GM18519 (cell line): ENCODE measurements at regions not wholly inside any gene's neighbourhood (a gene's known extent, or its start where the extent isn't known, plus 50 kb on each side); places are given as distances from the start of the nearest gene placed in this dataset.

Experiments
- ATAC-seq: cut with Tn5 transposase; IDR thresholded peaks from one replicate; pipeline ENCODE4 v1.9.1; 2021; ENCODE audit warnings: mild to moderate bottlenecking, moderate library complexity; ENCODE audit not compliant: unreplicated experiment, low FRiP score

DNA sequence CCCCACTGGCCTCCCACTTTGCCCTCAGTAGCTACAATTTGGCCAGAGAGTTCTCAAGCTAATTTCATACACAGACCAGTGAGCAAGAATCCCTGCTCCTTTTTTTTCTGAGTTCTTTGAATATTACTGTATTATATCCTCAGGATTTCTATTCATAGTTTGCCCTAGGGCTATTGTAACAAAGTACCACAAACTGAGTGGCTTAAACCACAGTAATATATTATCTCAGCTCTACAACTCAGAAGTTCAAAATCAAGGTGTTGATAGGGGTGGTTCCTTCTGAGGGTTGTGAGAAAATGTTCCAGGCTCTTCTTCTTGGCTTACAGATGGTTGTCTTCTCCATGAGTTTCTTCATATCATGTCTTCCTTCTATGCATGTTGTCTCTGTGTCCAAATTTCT lies 289.4 kb upstream of the ESRRG start:
- ATAC-seq, result no peak

DNA sequence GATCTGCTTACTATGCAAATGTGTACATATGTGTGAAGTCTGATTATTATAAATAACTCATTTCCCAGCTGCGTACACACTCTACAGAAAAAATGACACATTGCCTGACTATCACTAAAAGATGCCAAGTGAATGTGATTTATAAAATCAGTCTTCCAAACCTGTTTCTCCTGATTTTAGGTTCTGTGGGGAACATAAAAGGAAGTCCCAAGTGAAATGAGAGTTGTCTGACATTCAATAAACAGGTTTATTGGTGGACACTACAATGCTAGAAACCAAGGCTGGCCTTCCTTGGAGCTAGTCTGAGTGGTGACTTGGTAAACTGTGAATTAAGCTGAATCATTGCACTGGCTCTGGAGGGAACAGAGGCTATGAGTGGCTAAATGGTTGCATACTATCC lies 287.9 kb upstream of the ESRRG start:
- no peak for ATAC-seq

DNA sequence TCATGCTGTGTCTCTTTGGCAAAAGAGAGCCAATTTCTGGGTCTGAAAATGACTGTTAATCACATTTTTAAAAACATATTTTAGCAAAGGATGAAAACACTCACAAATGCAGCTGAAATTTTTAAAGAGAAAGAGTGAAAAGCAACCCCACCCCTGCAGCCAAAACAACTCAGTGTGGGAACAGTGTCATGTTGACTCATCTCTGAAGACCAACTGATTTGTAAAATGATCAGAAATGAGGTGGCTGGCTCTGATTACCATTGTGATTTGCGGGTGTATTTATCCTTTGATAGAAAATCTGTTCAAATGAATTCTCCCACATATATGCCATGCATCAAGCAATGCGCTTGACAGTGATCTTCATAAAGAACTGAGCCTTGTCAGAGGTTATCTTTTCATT lies 287.0 kb upstream of the ESRRG start:
- ATAC-seq, result no peak

DNA sequence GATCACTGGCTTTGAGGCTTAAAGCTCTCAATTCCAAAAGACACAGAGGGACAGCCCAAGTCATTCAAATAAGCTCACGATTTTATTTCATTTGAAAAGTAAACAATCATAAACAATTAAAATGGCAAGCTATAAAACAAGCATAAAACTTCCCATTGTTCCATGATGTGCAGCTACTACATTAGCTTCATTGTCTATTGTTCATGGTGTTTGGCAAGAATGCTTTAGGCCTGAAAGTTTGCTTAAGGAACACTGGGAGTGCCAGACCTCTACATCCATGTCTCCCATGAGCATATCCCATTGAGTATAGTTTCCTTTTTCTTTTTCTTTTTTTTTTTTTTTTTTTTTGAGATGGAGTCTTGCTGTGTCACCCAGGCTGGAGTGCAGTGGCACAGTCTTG lies 286.1 kb upstream of the ESRRG start:
- no peak for ATAC-seq

DNA sequence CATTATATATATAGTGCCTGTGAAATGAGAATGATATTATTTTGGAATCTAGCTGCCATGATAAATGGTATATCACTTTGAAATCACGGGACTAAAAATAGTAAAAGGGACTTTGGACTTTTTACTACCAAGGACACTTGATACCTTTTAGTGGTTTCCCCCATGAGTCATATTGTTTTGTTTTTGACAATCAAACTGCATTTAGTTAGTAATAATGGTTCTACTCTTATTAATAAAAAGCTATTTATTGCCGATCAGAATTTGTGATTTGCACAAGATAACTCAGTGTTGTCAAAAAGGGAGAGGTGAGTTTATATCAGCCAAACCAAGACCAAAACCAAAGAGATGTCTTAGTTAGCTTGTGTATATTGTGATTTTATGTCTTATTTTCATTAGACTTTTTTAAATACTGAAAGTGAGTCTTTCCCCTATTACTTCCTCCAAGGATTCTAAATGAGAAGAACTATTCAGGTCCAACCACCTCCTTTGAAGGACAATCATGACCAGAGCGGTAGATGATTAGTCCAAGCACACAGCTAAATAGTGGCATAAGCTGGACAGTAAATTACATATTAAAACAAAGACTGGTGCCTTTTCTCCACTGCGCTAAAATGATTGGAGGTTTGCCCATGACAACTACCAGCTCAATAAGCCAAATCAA lies 281.7 kb upstream of the ESRRG start:
- ATAC-seq, result no peak

DNA sequence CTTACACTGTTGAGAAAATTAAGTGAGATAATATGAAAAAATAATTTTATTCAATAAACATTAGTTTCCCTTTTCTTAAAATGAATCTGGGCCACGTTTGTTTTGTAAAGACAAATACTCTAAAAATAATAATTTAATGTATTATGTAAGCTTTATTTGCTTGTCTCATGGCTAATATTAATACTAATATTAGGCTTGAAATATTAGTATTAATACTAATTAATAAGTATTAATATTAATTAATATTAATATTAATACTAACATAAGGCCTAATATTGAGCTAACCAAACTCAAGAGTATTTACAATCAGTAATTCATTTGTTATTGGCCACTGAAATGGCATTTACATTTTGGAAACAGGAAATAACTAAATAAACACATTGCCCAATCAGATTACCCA lies 280.1 kb upstream of the ESRRG start:
- no peak for ATAC-seq

DNA sequence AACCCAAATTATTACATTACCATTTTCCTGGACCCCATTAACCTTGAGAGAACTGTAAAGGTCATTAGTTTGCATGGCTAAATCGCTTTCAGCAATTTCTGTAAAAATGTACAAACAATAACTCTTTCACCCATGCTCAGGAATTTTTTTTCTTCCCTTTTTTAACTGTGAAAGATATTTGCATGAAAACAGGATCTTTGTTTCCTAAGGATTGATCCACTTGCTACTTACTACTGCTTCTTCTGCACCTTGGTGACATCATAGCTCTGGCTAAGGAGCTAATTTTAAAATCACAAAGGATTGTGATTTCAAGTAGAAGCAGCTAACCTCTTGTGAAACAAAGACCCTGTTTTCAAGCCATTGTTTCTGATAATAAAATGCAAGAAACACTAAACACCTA lies 274.6 kb upstream of the ESRRG start:
- no peak for ATAC-seq

DNA sequence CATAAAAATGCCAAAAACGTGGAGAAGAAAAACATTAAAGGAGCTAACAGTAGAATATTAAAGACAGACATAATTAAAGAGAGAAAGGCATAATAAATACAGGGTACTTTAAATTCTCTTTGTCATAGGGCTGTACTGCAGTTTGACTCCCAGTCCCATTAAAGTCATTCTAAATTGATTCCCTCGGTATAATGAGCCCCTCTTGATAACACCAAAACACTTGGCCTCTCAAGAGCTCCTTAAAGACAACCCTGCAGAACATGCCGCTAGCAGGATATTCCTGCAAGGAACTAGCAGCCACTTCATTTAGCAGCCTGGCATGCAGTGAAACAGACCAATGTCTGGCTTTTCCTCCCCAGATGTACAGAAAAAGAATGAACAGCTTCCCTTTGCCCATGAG lies 273.8 kb upstream of the ESRRG start:
- no peak for ATAC-seq

DNA sequence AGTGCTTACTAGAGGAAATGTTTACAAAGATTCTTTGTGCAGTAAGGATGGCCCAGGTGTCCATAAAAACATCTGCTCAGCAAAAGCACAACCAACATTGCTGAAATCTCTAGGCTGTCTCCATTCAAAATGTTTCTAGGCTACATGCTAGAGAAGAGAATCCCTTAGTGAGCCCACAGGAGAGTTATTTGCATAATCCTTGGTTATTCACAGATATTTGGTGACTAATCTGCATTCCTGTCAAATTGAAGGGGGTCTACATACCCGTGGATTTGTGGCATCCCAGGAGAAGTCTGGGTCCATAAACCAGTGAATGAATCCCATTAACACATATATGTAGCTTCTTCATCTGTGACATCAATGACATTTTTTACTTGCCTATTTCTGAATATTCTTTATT lies 261.3 kb upstream of the ESRRG start:
- ATAC-seq, result no peak

DNA sequence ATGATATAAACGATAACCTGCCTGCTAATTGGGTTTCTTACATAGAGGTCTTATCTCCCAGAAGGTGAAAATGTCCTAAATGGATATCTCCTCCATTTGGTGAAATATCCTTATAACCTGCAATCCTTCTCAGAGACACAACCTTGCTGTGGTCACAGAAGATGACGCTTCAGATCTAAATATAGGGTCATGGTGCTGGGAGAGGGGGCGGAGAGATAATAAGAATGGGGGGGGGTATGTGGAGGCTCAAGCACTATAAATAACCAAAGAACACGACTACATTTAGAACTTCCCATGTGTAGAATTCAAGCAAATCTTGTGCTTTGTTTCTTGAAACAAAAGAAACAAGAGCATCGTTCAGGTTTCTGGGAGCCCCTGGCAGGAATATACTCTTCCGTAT lies 260.6 kb upstream of the ESRRG start:
- ATAC-seq, result no peak

DNA sequence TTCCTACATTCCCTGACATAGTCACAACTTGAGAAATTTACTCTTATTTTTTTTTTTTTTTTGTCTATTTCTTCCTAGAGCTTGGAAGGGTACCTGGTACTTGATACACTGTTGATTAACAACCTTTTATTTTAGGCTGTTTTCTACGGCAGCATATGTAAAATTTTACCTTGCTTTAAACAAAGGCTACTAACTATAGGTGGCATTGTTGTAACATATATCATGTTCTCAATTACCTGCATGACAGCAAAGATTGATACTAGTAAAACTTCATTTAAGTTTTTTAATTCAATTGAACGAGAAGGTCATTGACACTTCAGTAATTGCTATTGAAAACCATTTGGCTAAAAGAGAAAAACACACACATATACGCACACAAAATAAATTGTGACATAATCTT lies 238.3 kb upstream of the ESRRG start:
- no peak for ATAC-seq

DNA sequence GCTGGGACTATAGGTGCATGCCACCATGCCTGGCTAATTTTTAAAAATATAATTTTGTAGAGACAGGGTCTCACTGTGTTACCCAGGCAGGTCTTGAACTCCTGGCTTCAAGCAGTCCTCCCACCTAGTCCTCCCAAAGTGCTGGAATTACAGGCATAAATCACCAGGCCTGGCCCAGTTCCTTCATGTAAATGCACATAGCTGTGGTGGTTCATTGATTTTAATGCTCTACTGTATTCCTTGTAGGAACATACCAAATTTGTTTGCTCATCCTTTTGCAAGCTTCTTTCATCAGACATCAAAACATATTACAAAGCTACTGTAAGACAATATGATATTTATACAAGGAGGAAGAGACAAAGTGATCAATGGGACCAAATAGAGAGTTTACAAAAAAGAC lies 237.5 kb upstream of the ESRRG start:
- ATAC-seq, result no peak

DNA sequence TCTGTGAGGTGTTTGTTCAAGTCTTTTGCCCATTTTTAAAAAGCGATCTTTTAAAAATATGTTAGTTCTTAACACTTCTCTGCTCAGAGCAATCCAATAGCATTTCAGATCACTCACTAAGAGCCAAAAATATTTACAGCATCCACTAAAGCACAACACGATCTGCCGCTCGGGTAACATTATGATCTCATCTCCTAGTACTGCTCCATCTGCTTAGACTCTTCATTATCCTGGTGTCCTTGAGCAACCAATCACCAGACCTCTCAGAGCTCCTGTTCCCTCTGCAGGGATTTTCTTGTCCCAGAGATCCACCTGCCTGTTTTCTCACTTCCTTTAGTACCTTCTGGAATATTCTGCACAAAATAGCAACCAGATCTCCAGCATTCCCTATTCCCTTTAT lies 235.3 kb upstream of the ESRRG start:
- no peak for ATAC-seq

DNA sequence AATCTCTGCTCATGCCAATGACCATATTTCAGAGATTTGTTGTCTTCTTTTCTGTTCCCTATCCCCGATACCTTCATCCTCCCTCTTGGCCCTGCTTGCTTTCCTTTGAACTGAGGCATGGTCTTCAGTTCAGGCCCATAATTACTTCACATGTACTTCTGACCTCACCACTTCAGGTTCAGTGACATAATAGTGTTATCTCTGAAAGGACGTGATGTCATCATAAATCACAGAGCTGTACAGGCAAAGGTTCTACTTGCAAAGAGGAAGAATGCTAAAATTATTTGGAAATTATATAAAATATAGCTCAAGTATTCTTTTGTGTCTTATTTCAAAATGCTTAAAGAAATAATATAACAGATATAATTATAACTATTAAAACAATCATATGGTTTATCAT lies 230.3 kb upstream of the ESRRG start:
- no peak for ATAC-seq

DNA sequence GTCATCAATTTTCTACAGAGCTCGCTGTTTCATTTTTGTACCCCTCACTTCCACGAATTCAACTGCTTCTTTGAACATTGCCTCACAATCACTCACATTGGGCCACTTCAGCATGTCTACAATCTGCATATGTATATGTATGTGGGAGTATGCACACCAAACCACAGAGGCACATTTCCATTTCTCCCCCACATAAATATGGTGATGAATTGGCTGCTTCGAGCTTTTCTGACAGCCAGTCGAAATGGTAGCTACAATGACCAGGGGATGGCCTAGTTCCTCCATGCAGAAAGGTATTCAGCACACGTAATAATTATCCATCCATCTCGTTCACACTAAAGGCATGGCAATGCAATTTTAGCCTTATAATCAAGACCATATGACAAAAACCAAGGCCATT lies 229.6 kb upstream of the ESRRG start:
- no peak for ATAC-seq

DNA sequence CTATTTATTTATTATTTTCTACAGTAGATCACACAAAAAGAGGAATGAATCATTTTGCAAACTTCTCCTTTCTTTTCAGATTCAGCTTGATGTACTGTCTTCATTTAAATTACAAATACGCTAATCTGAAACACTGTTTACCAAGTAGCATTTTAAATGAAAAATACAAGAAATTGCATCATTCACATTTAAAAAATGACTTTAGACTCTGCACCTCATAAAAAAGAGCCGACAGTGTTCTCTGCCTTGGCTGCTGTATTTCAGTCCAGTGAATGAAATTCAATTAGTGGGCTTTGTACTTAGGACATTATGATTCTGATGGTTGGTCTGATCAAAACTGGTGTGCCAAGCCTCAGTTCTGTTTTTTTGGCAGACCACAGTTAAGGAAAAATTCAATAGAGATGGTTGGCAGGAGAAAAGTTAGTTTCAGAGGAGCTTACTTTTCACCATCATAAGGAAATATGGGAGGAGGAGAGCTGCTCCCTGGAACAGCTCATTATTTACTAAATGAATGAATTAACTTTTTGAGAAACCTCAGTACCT lies 222.4 kb upstream of the ESRRG start:
- ATAC-seq, result no peak

DNA sequence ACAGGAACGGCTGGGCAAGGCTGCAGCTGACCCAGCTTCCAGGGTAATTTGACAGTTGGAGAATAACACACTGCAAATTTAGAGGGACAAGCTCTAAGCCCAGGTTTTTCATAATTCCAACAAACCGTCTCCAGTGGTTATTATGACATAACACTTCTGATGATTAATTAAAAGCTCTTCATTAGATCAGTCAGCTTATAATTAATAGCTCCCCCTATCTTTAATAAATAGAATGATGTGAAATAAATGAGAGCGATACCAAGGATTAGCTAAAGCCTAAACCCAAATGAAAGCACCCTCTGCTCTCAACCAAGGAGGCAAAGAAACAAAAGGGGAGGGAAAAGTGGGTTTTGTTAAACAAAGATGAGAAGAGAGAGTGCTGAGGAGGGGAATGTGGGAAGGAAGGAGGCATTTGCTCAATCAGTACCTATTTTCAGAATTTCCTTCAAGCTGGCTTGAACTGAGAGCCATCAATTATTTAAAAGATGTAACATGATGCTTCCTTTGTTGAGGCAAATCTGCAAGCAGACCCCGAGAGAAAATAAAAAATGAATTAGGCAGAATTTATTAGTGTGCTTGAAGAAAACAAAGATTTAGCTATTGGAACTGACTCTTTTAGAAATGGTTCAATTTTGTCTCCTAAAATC lies 221.8 kb upstream of the ESRRG start:
- ATAC-seq, result no peak

DNA sequence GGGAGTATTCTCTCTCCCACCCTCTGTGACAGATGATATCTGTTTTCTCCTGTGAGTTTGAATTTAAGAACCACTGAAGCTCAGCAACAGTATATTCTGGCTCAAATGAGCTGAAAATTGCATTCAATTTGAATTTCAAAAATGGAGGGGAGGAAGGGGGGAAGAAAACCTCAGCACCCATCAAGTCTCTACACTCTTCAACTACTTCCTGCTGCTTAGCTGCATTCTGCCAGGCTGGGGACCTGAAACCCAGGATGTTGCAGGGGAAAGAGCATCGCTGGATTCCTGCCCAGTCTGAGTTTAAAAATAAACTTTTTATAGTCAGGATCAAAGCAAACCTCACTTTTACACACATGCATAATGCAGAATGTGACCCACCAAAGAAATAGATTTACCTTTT lies 214.3 kb upstream of the ESRRG start:
- ATAC-seq, result no peak

DNA sequence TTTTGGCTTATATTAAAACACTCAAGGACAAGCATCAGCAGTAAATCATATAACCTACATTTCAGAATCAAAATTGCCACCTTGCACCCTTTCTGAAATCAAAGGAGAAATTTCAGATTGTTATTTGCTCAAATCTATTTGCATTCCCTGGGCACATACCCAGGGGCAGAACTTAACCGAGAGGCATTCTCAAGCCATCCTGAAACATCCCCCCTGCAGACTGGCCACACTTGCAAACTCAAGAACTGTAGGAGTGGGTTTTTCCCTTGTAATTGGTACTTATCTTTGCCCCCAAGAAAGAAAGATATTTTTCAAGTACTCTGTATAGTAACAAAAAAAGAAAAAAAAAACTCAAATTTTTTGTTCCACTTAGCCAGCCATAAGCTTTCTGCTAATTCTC lies 213.6 kb upstream of the ESRRG start:
- ATAC-seq, result no peak

DNA sequence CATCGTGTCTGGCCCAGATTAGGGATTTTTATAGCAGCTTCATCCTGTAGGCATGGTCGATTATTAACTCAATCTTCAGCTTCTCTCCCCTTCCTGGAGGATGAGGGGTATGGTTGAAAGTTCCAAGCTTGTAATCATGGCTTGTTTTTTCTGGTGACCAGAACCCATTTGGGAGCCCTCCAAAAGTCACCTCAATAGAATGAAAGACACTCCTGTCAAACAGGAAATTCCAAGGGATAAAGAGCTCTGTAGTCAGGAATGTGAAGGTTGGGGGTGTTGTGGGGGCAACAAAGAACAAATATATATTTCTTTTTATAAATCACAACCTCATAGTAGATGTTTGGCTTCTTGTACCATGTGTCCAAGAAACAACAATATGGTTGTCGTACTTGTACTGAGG lies 212.7 kb upstream of the ESRRG start:
- no peak for ATAC-seq

DNA sequence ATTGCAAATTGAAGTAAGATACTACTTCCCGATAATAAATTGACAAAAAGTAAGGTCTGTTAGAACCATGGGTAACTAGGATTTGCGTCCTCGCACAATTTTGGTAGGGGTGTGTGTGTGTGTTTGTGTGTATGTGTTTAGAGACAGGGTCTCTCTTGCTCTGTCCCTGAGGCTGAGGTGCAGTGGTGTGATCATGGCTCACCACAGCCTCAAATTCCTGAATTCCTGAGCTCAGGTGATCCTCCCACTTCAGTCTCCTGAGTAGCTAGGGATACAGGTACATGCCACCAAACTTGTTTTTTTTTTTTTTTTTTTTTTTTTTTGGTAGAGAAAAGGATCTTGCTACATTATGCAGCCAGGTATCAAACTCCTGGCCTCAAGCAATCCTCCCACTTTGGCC lies 209.2 kb upstream of the ESRRG start:
- no peak for ATAC-seq

DNA sequence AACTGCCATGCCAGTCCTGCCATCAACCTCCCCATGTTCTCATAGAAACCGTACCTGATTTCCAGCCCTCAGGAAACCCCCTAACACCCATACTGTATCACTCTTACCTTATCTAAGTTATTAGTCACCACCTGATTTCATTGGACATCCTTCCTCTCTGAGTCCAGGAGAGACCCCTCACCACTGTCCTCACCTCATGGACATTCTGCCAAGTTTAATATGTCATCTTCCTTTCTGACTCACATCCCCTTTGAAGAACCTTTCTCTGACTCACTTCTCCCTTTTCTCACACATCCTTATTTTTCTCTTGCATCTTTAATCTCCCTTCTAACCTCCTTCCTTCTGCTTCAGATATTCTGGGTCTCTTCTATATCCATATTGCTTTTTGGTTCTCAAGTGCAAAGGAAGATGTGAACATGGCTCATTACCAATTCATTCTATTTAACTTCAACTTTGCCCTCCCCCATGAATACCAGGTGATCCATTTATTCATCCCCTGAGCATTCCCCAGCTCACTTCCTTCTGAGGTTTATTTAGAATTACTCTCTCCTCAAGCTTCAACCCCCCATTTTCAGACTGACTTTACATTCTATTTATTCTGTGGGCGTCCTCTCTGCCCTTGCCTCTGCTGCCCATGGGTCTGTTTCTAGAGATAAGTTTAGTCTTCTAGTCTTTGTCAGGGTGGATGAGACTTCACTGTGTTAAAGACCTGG lies 206.8 kb upstream of the ESRRG start:
- ATAC-seq, result no peak
